ENCODE measurements at regions not wholly inside any gene's neighbourhood (a gene's known extent, or its start where the extent isn't known, plus 50 kb on each side); places are given as distances from the start of the nearest gene placed in this dataset.

GRCh38 chr4:159052315-159052714 lies 50.6 kb upstream of the RAPGEF2 start:
- WGBS (ENCODE audit: insufficient coverage): no CpG with 5 or more reads among the region's 6 CpGs
- Histone ChIP-seq H3K36me3 (replicated peaks in 1 of 2; ENCODE audit: control insufficient read depth in 1 of 2, insufficient read depth in 2 of 2, low read length in 2 of 2) (no peaks in the 10 kb centered on the region), H3K9me3 (replicated peaks in 1 of 2; ENCODE audit: control insufficient read depth in 1 of 2, insufficient read depth in 1 of 2, low read length in 2 of 2) (no peaks in the 10 kb centered on the region), H3K79me2 (ENCODE audit: insufficient read depth, low read length) (no peaks in the 10 kb centered on the region), H3K27ac (ENCODE audit: low read depth in 1 of 2, low read length in 2 of 2) (no peak overlapping the region), H3K27me3 (ENCODE audit: control insufficient read depth in 2 of 2, insufficient read depth in 2 of 2, low read length in 2 of 2) (no peaks in the 10 kb centered on the region), H4K20me1 (ENCODE audit: insufficient read depth, low read length) (no peaks in the 10 kb centered on the region), H3K4me3 (replicated peaks in 1 of 3; ENCODE audit: low read depth in 2 of 3, low read length in 3 of 3) (no peak overlapping the region), H3K4me2 (replicated peaks; ENCODE audit: extremely low read depth, low read length, poor library complexity, severe bottlenecking) (no peak overlapping the region), H2AFZ (ENCODE audit: insufficient read depth, low read depth, low read length, poor library complexity, severe bottlenecking) (no peak overlapping the region), H3K4me1 (ENCODE audit: control insufficient read depth in 1 of 2, insufficient read depth in 2 of 2, low read length in 2 of 2) (no peaks in the 10 kb centered on the region), H3K9ac (ENCODE audit: insufficient read depth, low read length, poor library complexity, severe bottlenecking) (no peak overlapping the region)
- intact Hi-C loops (cut with micrococcal nuclease): no loop called here
- H3K9me3 Mint-ChIP-seq: no peaks in the 10 kb centered on the region
- H3K27ac Mint-ChIP-seq: no peak overlapping the region
- peaks cover 12% of the 10 kb centered on the region for H3K4me1 Mint-ChIP-seq
- TF ChIP-seq, protein P1, sequence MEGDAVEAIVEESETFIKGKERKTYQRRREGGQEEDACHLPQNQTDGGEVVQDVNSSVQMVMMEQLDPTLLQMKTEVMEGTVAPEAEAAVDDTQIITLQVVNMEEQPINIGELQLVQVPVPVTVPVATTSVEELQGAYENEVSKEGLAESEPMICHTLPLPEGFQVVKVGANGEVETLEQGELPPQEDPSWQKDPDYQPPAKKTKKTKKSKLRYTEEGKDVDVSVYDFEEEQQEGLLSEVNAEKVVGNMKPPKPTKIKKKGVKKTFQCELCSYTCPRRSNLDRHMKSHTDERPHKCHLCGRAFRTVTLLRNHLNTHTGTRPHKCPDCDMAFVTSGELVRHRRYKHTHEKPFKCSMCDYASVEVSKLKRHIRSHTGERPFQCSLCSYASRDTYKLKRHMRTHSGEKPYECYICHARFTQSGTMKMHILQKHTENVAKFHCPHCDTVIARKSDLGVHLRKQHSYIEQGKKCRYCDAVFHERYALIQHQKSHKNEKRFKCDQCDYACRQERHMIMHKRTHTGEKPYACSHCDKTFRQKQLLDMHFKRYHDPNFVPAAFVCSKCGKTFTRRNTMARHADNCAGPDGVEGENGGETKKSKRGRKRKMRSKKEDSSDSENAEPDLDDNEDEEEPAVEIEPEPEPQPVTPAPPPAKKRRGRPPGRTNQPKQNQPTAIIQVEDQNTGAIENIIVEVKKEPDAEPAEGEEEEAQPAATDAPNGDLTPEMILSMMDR (IDR thresholded peaks at IDR 0.05): no peak
- H3K27me3 Mint-ChIP-seq (ENCODE audit: low read depth in 3 of 3): peaks cover 0 to 10% (median 5%) of the 10 kb centered on the region in 3 donors
- H3K36me3 Mint-ChIP-seq: no peaks in the 10 kb centered on the region
- no peak for DNase-seq
- no peak overlapping the region for H3K4me3 Mint-ChIP-seq
